GM18867 (cell line): ENCODE measurements at regions not wholly inside any gene's neighbourhood (a gene's known extent, or its start where the extent isn't known, plus 50 kb on each side); places are given as distances from the start of the nearest gene placed in this dataset.
"Not testable (repeated sequence)": the region's sequence is repeated elsewhere in the genome, so short reads cannot be mapped to it uniquely, and the experiment has no call there.

Experiments used
- ATAC-seq: cut with Tn5 transposase; IDR thresholded peaks from one replicate; pipeline ENCODE4 v1.9.1; 2021; ENCODE audit warnings: mild to moderate bottlenecking, moderate library complexity; ENCODE audit not compliant: unreplicated experiment

DNA sequence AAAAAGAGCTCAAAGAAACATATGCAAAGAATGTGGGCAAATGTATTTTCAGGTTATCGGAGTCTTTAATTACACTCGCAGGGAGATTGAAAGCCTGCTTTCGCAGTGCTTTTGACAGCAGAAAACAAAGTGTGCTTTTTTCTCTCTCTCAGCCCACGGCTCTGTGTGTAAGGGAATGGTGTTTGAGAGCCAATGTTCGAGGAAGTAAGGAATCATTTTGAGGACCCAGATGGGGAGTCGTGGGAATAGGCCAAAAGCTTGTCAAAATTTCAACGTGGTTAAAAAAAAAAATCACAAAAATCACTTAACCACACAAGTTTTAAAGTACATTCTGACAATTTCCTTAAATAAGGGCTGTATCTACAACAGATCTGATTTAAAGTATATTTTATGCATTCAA is 197.1 kb upstream of the IRS2 start:
- ATAC-seq: no peak

DNA sequence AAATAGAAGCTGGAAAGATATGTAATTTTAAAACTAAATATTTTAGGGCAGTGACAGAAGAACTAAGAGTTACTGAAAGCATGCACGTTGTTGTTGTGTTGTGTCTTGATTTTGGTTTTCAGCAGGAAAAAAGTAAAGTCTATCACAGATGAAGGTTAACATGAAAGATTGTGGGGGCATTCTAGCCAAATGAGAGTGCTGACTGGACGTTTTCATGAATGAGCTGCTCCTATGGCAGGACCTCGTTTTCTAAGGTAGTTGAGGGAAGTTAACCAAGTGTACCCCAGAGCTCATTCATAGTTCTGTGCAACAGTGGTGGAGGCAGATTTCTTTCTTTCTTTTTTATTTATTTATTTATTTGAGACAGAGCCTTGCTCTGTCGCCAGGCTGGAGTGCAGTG is 194.6 kb upstream of the IRS2 start:
- ATAC-seq: no peak

DNA sequence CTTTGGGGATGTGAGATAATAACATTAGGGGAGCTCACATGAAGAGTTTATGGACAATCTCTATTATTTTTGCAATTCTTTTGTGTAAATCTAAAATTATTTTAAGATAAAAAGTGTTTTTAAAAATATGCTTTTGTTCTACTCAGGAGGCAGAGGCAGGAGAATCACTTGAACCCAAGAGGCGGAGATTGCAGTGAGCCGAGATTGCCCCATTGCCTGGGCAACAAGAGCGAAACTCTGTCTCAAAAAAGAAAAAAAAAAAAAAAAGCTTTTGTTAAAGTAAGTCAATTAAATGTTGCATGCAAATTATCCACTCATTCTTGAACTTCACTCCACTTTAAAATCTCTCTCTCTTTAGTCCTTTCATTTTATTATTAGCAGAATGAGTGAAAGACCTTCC is 193.3 kb upstream of the IRS2 start:
- ATAC-seq: not testable (repeated sequence)

DNA sequence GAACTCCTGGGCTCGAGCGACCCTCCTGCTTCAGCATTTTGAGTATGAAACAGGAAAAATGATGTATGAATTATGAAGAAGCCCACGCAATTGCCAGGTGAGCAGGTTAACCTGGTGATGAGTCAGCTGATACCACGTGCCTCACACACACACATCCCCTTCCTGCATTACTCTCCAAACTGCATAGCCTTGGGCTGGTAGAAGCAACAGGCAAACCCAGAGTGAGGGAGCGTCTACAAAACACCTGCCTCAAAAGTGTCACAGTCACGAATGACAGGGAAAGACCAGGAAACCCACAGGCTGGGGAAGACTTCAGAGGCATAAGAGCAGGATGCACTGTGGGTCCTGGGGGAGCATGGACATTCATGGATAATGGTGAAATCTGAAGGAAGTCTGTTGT is 192.8 kb upstream of the IRS2 start:
- ATAC-seq: no peak

DNA sequence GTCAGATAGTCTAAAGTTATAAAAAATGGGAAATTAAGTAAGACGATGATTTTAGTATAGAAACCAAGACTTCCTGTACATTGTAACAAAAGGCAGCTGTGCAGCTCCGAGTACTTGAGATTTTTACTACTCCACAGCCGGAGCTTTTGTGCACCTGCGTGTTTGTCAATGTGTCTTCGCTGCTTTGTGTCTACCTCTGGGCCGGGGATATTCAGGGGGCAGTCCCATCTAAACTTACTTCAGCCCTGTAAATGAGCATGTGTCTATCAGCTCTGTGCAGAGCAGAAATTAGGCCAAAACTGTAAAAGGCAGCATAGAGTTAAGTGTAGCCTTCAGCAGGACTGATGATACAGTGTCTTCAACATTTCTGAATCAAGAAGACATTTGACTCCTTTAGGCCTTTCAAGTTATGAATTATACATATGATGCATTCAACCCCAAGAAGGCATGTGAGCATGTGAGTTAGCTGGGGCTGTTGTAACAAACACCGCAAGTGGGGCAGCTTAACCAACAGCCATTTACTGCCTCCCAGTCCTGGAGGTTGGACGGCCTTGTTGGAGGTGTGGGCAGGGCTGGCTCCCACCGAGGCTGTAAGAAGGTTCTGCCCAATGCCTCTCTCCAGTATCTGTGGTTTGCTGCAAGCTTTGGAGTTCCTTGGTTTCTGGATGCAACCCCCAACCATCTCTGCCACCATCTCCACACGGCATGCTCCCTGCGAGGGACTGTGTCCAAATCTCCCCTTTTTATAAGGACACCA is 191.0 kb upstream of the IRS2 start:
- no peak for ATAC-seq

DNA sequence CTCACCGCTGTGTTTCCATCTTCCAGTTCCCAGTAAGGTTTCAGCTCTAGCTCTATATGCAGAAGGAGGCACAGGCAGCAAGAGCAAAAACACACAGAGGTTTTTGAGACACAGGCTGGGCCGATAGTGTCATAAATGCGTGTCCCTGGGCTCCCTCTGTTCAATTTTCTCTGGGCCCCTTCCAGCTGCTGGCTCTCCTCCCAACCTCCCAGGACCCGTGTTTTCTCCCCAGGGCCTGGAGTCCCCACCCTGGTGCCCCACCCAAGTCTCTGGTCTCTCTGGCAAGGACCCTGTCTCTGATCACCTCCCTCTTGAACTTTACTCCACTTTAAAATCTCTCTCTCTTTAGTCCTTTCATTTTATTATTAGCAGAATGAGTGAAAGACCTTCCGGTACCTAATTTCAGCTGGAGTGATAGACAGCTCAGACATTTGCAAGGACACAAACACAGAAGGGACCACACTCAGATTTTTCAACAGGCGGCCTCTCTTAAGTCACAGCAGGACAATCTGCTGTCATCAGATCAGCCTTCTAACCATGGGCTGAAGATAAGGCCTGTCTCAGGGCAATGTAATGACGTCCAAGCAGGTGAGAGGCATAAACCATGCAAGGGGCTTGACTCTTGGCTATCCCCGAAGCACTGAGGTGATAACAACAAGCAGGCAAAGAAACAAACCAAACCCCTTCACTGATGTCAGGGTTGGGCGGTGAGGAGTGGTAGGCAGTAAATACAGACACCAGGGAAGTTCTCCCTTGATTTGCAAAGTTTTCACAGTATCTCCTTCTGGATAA is 190.0 kb upstream of the IRS2 start:
- no peak for ATAC-seq

DNA sequence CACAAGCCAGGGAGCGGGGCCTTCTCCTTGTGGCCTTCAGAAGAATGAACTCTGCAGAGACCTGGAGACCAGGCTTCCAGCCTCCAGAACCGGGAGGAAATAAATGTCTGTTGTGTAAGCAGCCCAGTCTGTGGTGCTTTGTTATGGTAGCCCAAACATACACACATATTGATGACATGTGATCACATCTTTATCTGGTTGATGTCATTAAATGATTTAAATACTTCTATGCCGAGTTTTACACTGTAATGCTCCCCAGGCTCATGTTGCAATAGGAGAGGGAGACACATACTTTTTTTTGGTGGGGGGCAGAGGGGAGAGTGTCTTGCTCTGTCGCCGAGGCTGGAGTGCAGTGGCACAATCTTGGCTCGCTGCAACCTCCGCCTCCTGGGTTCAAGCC is 188.0 kb upstream of the IRS2 start:
- no peak for ATAC-seq

DNA sequence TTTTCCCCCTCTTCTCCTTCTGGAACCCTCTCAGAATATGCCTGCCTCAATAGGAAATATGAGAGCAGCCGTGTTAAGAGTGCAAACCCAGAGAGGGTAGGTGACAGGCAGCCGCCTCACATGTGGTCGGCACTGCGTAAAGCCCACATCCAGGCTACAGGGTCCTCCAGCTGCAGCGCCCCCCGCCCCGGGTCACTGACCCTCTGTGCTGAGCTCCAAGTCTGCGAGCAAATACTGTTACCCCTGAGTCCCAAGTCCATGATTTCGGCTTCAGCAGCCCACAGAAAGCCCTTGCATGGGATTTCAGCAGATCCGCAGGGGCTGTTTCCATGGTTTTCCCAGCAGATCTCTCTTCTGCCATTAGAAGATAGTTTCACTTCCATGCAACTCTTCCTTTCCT is 186.9 kb upstream of the IRS2 start:
- ATAC-seq: no peak

DNA sequence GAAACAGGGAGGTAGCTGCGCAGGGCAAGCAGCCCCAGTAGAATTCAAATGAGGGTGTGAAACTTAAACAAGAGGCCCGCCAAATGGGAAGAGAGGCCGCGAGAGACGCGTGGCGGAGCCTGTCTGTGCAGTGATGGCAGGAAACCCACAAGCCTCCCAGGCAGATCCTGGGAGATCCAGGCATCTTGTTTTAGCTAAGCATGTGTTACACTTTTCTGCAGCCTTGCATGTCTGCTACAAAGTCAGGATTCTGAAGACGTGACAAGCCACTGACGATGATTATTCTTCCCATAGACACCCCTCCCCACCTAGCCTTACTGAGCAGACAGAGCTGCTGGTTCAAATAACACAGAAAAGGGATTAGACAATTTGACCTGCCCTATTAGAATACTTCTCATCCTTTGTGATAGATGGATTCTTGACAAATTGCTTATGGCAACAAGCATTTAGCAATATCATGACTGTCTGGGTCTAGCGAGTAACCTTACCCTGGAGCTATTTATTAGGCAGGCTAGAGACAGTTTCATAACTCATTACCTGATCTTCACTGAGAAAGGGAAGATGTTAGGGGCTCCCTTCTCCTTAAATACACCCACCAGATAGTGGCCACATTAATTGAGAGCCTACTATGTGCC is 185.2 kb upstream of the IRS2 start:
- no peak for ATAC-seq

DNA sequence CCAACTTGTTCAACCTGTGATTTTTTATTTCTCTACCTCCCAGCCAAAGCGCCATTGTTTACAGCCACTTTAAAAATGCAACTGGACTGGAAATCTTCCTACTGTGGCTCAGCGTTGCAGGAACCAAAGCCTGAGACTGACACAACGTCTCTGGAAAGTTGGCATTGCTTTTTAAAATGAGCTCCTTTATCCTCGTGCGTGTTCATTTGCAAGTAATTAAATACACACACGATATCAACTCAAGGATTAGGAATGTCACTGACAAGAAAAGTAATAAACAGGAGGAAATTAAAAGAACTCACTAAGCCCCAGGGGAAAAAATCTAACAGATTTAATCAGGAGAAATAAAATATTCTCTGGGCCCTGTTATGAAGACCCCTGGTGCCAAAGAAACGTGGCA is 184.6 kb upstream of the IRS2 start:
- ATAC-seq: no peak

DNA sequence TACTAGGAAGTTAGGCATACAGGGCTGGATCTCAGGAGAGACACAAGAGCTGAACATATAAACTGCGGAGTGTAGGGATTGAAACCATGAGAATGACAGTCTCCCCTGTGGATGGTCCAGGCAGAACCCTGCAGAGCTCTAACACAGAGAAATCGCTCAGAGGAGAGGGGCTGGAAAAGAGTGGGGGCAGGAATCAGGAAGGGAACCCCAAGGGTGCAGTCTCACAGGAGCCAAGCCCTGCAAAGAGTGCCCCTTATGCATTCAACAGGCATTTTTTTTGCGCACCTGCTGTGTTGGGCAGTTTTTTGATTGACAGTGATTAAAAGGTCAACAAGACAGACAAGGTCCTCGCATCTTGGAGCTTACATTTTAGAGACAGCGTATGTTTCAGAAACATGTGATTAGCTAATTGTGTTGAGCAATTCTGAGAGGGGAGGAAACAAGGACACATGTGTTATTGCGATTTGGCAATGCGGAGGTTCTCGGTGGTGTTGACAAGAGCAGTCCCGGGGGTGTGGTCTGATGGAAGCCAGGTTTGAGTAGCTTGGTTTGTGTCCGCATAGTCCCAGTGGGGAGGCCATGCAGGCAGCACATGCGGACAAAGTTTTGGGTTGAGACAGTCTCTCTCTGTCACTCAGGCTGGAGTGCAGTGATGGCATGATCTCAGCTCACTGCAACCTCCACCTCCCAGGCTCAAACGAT is 182.6 kb upstream of the IRS2 start:
- no peak for ATAC-seq

DNA sequence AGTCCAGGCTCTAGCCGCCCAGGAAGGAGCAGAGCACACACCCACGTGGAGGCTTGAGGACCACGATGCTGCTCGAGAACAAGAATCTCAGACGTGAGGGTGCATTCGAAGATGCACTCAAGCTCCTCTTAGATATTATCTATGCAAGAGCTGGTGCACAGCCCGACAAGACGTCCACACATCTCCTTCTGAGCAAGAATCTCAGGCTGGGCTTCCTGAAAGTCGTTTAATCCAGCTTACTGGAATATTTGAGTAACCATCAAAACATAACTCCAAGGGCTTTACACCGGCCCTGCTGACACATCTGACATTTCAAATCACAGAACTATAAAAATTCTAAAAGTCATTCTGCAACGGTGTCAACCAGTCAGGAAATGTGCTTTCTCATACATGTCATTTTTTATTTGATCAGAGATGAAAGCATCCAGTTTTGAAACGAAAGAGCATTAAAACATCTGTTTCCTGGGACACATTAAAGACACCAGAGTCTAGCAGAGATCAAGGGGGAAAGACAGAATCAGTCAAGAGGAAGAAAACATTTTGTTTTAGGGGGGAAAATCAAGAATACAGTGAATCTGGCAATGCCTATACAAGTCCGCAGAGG is 177.7 kb upstream of the IRS2 start:
- ATAC-seq: no peak

DNA sequence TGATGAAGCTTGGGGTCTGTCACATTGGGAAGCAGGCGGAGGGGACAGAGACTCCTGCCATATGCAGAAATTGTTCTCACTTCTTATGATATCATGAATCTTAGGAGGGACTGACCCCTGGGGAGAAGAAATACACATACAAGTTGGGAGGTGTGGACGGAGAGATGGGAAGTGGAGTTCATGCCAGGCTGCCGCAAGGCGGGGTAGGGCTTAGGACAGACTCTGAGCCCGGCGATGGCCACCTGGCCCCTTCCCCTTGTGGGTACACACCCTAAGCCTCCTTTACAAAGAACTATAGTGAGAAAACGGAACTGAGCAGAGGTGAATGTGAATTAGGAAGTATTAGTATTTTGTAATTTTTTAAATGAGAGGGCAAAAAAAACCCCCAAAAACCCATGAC is 177.0 kb upstream of the IRS2 start:
- no peak for ATAC-seq

DNA sequence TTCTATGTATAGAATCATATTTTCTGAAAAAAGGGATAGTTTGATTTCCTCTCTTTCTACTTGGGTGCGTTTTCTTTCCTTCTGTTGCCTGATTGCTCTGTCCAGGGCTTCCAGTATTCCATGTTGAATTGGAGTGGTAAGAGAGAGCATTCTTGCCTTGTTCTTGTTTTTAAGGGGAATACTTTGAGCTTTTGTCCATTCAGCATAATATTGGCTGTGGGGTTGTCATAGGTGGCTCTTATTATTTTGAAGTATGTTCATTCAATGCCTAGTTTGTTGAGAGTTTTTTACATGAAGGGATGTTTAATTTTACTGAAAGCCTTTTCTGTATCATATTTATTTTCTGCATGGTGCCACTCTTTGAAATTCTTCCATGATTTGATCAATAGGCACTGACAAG is 173.5 kb upstream of the IRS2 start:
- no peak for ATAC-seq

DNA sequence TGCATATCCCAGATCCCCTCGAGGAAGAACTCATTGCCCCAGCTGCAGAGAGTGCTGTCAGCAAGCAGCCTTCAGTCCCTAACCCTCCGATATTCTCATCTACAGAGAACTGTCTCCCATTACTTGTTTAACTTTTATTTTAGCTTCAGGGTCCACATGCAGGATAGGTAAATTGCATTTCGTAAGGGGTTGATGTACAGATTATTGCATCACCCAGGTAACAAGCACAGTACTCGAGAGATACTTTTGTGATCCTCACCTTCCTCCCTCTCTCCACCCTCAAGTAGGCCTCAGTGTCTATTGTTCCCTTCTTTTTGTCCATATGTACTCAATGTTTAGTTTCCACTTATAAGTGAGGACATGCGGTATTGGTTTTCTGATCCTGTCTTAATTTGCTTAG is 171.5 kb upstream of the IRS2 start:
- no peak for ATAC-seq

DNA sequence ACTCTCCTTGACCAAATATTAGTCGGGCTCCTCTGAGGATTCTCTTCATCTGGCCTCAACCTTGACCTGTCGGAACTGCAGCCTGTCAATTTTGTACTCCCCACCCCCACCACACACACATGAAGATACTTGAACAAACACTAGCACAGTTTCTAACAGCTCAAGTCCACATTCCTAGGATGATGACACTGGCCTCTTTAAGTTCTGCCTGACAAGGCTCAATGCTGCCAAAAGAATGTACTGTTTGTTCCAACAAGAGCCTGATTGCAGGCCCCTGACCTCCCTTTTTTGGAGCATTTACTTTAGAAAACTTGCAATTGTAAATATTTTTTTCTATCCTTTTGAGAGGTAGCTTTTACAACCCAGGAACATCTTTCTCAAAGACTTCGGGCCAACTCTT is 169.2 kb upstream of the IRS2 start:
- ATAC-seq: no peak

DNA sequence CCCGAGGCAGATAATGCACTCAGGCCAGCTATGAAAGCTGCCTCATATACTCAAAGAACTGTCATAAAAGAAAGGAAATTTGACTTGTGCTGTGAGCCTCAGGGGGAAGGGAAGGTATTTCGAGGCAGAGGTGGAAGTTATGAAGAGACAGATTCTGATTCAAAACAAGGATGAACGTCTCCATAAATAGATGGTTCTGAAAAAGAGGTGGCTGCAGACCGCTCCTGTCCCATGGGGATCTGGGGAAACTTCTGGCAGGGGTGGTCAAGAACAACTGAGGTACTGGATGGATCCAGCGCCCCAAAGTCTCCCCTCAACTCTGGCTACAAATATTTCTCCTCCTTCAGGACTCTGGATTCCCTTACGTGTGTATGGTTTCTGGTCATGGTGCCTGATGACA is 168.1 kb upstream of the IRS2 start:
- ATAC-seq: no peak

DNA sequence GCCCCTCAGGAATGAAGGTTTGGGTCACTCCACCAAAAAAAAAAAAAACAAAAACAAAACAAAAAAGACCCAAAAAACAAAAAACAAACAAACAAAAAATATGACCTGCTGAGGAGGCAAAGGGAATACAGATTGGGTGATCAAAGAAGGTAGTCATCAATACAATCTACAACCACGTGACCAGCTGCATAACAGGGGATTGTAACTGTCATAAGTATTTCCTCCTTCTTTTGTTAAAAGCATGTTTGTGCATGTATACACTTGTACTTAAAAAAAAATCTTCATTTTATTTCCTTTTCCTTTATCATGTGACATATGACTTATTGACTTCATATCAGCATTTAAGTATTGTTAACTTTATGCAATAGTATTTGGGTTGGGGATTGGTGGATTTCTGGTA is 165.1 kb upstream of the IRS2 start:
- ATAC-seq: no peak

DNA sequence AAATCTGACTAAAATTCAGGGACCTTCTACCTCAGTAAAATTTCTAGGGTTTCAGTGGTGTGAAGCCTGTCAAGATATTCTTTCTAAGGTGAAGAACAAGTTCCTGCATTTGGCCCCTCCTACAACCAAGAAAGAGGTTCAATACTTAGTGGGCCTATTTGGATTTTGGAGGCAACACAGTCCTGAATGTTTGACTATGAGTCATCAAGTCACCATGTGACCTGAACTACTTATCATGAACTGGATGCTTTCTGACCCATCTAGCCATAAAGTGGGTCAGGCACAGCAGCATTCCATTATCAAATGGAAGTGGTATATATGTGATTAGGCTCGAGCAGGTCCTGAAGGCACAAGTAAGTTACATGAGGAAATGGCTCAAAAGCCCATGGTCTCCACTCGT is 163.0 kb upstream of the IRS2 start:
- ATAC-seq: no peak

DNA sequence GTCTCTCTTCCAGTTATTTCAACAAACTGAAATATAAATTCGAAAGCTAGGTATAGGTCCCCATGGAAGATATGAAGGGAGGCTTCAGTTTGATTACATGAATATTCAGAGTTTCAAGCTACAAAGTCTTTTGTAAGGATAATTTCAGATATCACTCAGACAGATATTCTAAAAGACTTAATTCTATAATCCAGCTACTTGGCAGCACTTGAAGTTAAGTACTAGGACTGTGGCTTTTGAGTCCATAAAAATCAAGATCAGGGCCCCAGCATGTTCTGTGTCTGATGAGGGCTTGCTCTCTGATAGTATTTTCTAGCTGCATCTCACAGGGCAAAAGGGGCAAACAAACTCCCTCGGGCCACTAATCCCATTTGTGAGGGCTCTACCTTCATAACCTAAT is 160.6 kb upstream of the IRS2 start:
- ATAC-seq: no peak
